ENCODE measurements at regions not wholly inside any gene's neighbourhood (a gene's known extent, or its start where the extent isn't known, plus 50 kb on each side); places are given as distances from the start of the nearest gene placed in this dataset.
"Not testable (repeated sequence)": the region's sequence is repeated elsewhere in the genome, so short reads cannot be mapped to it uniquely, and the experiment has no call there.

DNA sequence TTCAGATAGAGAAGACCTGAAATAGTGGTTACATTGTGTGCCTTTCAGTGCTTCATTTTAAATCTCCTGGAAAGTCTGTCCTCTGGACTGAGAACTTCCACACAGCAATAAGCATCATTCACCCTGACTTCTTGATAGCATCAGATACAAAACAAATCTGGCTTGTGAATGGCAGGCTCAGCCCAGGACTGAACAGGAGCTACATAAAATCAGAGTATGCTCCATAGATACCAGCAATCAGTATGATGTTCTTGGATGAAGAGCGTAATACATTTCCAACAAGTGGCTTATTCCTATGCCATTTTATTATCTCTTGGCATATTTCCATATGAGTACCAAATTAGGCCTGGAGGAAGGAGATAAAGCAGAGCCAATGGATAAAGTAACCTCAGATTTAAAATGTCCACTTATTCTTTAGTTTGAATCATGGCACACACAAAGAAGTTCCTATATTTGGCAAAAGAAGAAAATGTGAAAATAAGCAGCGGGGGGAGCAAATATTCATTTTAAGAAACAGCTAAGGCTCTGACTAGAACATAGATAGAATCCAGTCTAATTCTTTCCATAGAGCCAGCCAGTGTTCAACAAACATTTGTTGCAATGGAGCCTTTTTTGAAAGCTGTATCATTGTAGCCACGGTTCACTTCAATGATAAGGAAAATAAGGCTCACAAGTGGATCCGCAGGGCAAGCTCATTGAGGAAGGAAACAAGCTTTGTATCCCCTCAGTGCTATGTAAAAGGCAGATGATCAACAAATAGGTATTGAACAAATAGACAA, 230.8 kb upstream of the CHAC2 start:
- DNase-seq (ENCODE audit: low read depth, low spot score) = no peak

DNA sequence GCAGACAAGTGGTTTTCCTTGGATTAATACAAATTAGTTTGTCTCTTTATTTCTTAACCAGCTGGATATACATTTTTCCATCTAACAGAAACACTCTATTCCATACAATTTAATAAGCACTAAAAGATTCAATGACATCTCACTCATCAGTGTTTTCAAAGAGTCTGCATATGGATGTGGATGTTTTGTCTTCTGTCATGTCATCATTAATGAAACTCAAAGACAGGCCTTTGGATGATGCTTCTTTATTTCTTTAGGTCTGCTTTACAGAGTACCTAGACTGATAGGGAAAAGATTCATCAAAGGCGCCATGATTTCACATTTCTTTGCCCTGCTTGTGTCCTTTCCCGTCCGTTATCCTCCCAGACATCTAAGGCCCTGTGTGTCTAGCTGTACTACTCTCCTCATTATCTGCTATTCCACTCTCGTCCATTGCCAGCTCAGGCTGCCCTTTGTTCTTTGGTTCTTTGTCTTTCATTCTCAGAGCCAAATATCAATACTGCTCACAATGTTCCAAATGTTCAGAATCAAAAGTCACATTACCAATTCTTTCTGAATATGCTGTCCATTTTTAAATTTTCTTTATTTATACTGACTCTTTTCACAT, 232.3 kb upstream of the CHAC2 start:
- no peak for DNase-seq (ENCODE audit: low read depth, low spot score)

DNA sequence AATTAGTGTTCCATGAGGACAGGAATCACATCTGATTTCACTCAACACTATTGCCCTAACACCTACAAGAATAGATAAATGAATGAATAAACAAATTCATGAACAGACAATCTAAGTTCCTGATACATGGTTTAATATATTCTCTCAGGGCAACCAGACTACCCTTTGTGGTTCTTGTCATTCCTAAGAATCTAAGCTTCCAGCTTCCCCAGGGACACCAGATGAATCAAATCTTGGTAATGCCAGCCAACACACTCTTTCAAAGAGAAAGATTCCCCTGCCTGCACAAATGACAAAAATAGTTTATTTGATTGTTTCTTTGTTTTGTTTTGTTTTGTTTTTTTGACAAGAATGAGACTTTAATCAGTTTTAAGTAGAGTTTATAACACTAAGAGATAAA, 237.5 kb upstream of the CHAC2 start:
- DNase-seq (ENCODE audit: low read depth, low spot score) = no peak

DNA sequence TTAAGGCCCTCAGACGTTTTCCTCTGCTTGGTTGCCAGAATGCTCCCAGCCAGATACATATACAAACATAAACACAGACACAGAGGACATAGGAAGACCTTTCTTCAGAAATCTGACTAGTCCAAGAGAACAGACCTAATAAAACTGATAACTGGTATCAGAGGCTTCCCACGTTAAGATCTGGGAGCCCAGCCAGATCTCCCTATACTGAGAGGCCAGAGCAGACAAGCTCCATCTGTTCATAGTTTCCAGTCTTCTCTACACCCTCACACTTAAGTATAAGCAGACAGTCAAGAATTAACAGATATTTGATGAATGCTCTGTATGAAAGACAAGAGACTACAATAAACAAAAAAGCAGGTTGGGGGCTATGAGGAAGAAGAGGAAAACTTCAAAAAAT, 240.5 kb upstream of the CHAC2 start:
- DNase-seq (ENCODE audit: low read depth, low spot score) = no peak

DNA sequence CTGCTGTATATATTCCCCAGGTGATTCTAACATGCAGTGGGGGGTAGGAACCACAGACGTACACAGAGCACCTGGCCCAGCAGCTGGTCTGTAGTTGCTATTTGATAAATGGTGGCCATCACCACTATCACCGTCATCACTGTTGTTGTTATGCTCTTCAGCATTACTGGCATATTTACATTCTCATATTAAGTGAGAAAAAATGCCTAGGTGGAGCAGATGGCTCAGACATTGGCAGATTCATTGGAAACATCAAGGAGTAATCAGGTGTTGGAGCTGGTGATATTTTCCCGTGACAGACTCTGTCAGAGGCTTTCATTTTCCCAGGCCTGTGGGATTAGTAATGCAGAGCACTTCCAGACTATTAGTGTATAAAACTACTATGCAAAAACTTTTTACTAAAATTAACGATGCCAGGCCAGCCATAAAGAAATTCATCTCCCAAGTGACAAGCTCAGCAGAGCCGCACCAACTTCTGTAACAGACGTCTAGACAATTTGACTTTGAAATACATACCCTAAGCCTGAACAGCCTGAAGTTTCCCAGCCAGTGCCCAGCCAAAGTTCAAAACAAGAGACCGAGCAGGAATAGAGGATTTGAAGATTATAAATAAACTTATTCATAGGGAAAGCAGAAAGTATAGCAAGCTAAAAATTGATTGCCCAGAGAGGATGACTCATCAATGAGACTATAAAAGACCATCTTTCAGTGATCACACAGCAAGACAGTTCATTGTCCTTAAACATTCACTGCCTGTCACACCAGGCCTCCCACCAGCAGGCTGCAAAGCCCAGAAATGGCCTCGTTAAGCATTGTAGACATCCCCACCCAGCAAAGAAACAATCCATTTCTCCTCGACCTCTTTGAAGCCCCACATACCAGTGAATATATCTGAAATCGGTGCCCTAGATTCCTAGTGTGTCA, 247.4 kb upstream of the CHAC2 start:
- peak; percentile 36 for DNase-seq (ENCODE audit: low read depth, low spot score)

DNA sequence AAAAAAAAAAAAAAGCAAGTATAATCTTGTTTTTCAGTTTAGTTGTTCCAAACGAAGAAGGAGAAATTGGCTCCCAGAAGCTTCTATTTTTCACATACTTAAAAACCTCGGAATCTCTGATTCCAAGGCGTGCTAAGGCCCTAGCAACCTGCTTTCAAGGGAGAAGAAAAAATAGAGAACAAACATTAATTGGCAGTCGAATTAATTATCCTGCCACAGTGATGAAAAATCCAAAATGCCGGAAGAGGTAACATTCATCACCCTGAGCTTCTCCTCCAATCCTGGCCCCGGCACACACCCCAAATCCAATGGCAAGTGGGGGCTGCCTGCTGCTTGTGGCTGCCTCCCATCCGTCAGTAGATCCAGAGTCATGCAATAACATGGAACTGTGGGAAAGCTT, 250.2 kb upstream of the CHAC2 start:
- DNase-seq (ENCODE audit: low read depth, low spot score) = no peak

DNA sequence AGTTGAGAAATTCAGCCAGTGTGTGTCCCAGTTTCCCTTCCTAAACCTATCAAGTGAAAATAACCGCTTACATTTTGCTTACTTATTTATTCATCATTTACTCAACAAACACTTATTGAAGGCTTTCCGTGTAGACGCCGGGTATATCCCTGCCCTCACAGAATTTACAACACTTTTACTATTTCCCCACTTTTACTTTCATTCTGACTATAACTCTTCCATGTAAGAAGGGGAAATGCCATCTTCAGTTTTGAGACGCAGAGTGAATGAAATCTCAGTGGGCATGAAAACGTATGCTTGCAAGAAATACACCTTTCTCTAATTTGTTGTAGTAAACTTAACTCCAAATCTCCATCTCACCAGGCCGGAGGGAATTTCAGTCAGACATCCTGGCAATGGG, 251.0 kb upstream of the CHAC2 start:
- DNase-seq (ENCODE audit: low read depth, low spot score) = no peak

GRCh38 chr2:53515435-53516332, 251.9 kb upstream of the CHAC2 start:
- DNase-seq (ENCODE audit: low read depth, low spot score) = no peak

DNA sequence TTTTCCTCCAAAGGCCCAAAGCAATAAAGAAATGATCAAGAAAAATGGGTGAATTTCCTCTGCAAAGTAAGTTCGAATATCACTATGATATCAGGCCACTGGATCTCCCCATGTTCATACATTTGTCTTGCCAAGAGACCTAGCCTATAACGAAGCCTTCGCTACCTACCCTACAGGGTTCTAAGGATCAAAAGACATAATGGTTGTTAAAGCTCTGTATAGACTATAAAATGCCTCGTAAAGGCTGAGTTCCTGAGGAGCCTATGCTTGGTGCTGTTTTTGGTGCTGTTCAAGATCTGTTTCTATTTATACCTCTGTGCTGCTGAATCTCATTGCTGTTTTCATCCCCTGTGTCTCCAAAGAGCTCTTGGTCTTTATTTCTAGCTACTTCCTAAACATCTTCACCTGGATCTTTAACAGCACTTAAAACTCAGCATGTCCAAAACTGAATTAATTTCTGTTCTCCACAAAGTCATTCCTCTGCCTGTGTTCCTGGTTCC, 254.4 kb upstream of the CHAC2 start:
- DNase-seq (ENCODE audit: low read depth, low spot score) = no peak

- peak; percentile 59 for DNase-seq (ENCODE audit: low read depth, low spot score)
These were observed 255.4 kb upstream of the CHAC2 start for GRCh38 chr2:53512071-53512826.

GRCh38 chr2:53511549-53511948, 256.1 kb upstream of the CHAC2 start:
- DNase-seq (ENCODE audit: low read depth, low spot score) = no peak

DNA sequence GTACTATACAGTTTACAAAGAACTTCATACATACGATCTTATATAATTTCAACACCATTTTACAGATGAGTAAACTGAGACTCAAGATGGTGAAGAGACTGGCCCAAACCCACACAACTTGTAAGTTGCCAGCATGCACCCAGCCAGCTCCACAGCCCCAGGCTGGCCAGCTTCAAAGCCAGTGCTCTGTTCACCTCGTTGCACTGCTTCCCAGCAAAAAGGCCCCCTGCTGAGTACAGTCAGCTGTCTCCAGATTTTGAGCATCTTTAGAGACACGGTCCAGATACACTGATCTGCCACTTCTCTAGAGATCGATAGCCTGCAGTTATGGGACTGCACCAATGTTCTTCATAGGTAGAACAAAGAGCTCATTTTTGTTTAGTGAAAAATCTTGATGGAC, 257.2 kb upstream of the CHAC2 start:
- no peak for DNase-seq (ENCODE audit: low read depth, low spot score)

GRCh38 chr2:53509831-53510388, 257.7 kb upstream of the CHAC2 start:
- peak; percentile 72 for DNase-seq (ENCODE audit: low read depth, low spot score)

DNA sequence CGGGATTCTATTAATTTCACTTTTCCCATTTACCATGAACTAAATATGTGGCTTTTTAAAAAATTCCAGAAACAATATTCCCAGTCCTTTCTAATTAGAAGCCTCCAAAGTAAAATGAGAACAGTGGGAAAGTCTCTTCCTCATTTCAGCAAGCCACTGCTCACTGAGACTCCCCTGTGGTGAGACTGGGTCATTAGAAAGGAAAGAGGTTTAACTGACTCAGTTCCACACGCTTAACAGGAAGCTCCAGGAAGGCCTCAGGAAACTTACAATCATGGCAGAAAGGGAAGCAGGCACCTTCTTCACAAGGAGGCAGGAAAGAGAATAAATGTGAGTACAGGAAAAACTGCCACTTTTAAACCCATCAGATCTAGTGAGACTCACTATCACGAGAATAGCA, 258.9 kb upstream of the CHAC2 start:
- DNase-seq (ENCODE audit: low read depth, low spot score) = no peak

GRCh38 chr2:53507070-53507469, 260.5 kb upstream of the CHAC2 start:
- not testable (repeated sequence) for DNase-seq (ENCODE audit: low read depth, low spot score)

- peak; percentile 64 for DNase-seq (ENCODE audit: low read depth, low spot score)
These were observed 261.8 kb upstream of the CHAC2 start for GRCh38 chr2:53505826-53506225.

- no peak for DNase-seq (ENCODE audit: low read depth, low spot score)
These were observed 263.1 kb upstream of the CHAC2 start for GRCh38 chr2:53504507-53504906.

GRCh38 chr2:53500181-53500580, 267.4 kb upstream of the CHAC2 start:
- no peak for DNase-seq (ENCODE audit: low read depth, low spot score)

DNA sequence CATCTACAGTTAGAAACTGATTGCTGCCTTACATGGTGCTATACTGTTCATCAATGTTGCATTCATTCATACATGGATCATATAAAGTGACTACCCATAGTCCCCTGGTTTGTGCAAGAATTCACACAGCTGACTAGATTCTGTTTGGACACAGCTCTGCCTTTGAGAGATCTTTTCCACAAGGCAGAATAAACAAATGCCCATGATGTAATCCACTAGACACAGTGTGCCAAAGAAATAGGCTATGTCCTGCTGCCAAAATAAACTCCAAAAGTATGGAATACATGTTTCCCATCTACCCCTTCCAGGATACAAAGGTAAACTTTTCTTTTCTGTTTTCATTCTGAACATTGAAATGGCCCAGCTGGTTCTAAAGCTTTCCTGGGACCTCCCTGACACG, 269.4 kb upstream of the CHAC2 start:
- peak; percentile 83 for DNase-seq (ENCODE audit: low read depth, low spot score)

DNA sequence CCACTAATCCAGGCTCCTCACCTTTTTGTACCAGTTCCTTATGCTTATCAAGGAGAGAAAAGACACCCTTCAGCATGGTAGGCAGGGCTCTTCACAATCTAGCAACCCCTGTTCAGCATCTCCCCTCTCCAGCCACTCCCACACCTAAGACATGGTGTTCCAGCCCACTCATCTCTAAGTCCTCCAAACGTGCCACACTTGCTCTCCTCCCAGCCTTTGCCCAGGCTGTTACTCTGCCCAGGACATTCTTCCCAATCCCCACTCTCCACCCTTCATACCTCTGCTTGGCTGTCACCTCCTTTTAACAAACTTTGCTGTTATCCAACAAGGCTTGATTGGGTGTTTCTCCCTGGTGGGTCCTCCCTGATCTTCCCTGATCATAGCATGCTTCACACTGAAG, 270.6 kb upstream of the CHAC2 start:
- no peak for DNase-seq (ENCODE audit: low read depth, low spot score)
